Middle frontal gyrus (tissue), 1 donor: ENCODE measurements at regions not wholly inside any gene's neighbourhood (a gene's known extent, or its start where the extent isn't known, plus 50 kb on each side); places are given as distances from the start of the nearest gene placed in this dataset.

Source experiments
- DNase-seq: peaks from one replicate; pipeline ENCODE4 v3.0.0-alpha.2; 2015; ENCODE audit warnings: low spot score; ENCODE audit errors: extremely low spot score

GRCh38 chr18:75809926-75810255, 382.4 kb upstream of the SMIM21 start:
- no peak for DNase-seq

- no peak for DNase-seq
These were observed 381.8 kb upstream of the SMIM21 start for GRCh38 chr18:75809151-75809925.

- DNase-seq: no peak
These were observed 377.8 kb upstream of the SMIM21 start for GRCh38 chr18:75805265-75805664.

GRCh38 chr18:75802681-75803080, 375.2 kb upstream of the SMIM21 start:
- no peak for DNase-seq

DNA sequence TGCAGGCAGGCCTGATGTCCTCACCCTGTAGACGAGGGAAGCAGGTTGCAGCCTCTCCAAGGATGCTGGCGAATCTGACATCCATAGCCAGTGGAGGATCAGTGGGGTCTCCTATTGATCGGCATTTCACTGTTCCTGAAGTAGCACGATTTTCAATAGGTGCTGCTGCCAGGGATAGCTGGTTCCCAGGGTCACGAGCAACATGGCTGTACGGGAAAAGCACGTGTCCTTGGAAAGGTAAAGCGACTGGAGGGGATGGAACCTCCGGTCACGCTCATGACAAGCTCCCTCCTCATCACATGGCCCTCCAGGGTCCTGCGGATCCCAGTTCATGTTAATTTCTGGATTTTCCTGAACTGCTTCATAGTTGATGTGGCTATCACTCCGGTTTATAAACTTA, 373.7 kb upstream of the SMIM21 start:
- no peak for DNase-seq

GRCh38 chr18:75800331-75800648, 372.8 kb upstream of the SMIM21 start:
- DNase-seq: no peak

DNA sequence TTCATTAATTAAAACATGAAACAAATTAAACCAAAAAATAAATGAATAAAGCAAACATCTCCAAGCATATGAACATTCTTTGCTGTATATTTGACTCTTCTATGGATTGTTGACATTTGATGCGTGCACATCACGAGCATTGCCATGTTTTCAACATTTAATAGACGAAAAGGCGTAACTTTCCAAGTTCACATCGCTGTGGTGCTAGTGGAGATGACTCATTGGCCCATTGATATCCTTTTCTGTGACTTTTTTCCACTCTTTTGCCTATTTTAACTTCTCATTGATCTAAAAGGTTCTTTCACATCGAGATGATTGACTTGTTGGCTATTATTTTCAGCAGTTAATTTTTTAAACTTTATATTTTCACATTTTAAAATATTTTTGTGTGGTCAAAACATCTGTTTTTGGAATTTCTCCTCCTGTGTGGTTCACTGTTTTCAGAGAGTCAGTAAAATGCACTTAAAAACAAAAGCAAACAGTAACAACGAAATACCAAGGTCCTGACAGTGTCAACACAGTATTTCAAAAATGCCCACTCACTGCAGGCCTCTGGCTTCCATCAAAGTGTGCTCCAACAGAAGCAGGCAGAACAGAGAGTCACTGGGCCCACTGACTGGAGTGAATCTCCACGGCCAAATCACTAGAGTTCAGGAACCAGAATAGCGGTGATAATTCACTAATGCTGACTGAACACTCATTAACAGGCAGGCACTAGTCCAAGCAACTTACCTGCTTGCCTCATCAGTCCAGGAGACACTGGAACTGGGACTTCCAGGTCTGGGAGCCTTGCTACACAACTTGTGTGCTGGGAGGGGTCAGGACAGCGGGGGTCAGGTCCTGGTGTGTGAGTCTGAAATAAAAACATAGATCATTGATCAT, 372.2 kb upstream of the SMIM21 start:
- no peak for DNase-seq

- no peak for DNase-seq
These were observed 369.5 kb upstream of the SMIM21 start for GRCh38 chr18:75797046-75797445.

- no peak for DNase-seq
These were observed 363.3 kb upstream of the SMIM21 start for GRCh38 chr18:75790796-75791195.

DNA sequence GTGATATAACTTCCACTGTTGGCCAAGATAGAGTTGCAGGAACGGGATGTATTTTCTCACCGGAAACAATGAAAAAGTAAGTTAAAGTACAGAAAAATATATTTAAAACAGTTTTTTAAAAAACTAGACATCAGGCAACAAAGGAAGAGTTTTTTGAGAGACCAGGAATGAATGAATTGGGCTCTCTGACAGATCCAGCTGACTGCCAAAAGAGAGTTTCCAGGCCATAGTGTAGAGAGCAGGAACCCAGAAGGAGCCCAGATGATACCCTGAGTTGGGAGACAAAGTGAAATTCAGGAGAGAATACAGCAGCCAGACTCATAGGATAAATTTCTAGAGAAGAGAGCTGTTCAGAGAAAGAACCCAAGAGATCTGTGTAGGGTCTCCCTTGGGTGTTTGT, 362.6 kb upstream of the SMIM21 start:
- no peak for DNase-seq

GRCh38 chr18:75785834-75786233, 358.3 kb upstream of the SMIM21 start:
- DNase-seq: no peak

DNA sequence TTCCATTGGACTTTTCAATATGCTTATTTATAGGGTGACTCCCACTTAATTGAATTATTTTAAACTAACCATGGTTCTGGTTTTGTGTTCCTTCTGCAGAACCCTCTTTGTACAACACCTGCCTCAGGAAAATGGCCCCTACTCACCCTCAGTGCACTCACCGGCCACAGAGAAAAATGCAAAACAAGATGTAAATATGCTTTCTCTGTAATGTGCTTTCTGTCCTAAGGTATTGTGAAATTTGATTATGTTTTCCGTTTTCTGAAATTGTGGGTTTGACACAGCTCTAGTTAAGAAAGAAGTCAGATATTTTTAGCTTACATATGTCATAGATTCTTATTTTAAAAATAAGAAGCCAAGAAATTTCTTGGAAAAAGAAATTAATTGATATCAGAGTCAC, 357.7 kb upstream of the SMIM21 start:
- no peak for DNase-seq

- DNase-seq: no peak
These were observed 356.9 kb upstream of the SMIM21 start for GRCh38 chr18:75784390-75784789.

- no peak for DNase-seq
These were observed 356.2 kb upstream of the SMIM21 start for GRCh38 chr18:75783566-75784281.

GRCh38 chr18:75782826-75783225, 355.3 kb upstream of the SMIM21 start:
- no peak for DNase-seq

DNA sequence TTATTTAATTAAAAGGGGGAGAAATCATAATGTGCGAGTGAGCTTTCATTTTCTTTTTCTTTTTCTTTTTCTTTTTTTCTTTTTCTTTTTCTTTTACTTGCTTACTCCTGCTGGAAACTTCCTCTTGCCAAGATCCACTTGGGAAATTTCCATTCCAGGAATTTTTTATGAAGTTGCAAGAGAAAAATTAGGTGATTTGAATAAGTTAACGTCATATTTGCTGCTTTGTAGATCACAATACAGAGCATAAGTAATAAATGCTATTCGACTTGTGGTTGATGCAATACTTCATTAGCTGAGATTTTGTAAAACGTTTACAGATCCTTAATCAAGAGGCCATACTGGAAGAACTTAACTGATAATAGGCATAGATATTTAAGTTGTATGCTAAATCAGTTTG, 354.7 kb upstream of the SMIM21 start:
- DNase-seq: no peak

DNA sequence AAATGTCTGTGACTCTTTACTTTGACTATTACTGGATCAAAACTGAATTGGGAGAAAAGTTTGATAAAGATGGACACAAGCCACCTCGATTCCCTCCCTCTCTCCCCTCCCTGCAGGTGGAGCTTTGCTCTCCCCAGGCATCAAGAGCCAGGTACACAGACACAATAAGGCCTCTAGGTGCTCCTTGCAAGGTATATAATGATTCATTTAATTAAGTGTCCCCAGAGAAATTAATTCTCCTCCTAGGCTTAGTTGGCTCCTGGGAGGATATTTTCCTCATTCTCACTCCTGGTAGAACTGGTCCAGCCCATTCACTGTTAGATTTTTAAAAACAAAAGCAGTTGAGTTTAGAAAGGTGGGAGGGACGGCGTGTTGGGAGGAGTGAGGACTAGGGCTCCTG, 352.4 kb upstream of the SMIM21 start:
- no peak for DNase-seq

DNA sequence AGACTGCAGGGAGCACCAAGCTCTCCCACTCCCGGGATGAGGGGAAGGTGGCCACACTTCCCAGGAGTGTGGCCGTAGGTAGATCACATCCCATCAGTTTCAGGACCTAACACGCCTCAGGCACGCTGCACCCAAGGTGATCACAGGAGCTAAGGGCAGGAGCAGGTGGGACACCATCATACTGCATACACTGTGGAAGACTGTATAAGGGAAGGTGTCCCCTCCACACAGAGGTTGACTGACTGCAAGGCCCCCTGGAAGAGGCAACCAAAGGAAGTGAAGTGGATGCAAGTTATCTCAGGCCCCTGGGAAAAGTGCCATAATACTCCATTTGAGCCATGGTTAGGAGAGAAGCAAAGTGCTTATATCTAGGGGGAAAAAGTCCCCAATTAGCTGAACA, 351.9 kb upstream of the SMIM21 start:
- no peak for DNase-seq

- no peak for DNase-seq
These were observed 350.1 kb upstream of the SMIM21 start for GRCh38 chr18:75777630-75778029.

- no peak for DNase-seq
These were observed 347.6 kb upstream of the SMIM21 start for GRCh38 chr18:75775121-75775520.

- DNase-seq: no peak
These were observed 346.1 kb upstream of the SMIM21 start for GRCh38 chr18:75773618-75774017.

DNA sequence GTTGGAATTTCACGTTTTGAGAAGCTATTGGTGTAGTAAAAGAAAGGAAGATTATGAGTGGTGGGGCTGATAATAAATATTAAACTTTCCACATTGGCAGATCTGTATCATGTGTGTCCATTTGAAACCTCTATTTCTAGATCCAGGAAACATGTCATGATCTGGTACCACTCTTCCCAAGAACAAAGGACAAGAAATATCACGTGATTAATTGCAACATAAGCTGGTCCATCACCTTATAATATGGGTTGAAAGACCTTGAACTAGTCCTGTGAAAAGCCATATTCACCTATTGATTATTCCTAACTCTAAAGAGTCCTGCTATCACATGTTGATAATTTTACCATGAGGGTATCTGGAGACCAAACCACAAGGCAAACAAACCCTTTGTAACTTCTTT, 335.3 kb upstream of the SMIM21 start:
- no peak for DNase-seq
